Stimulated activated CD4-positive, alpha-beta T cell treated with anti-CD3 and anti-CD28 coated beads, Interleukin-2, amount 100 ng/mL, for 48 hours (primary cell): ENCODE measurements at regions not wholly inside any gene's neighbourhood (a gene's known extent, or its start where the extent isn't known, plus 50 kb on each side); places are given as distances from the start of the nearest gene placed in this dataset.
"Not testable (repeated sequence)": the region's sequence is repeated elsewhere in the genome, so short reads cannot be mapped to it uniquely, and the experiment has no call there.

Source experiments
- DNase-seq, 2 donors: peaks; one replicate each; pipeline ENCODE4 v3.0.0-alpha.2; 2020

DNA sequence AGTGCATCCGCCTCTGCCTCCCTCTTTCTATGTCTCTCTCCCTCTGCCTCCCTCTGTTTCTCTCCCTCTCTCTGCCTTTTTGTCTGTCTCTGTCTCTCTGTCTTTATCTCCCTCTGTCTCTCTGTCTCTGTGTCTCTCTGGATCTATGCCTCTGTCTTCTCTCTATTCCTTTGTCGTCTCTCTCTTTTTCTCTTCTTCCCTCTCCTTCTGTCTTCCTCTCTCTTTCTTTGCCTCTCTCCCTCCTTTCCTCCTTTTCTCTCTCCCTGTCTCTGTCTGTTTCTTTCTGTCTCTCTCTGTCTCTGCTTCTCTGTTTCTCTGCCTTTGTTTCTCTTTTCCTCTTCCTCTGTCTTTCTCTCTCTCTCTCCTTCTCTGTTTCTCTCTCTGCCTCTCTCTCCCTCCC is 678.8 kb upstream of the NRP1 start:
- DNase-seq: no peak

DNA sequence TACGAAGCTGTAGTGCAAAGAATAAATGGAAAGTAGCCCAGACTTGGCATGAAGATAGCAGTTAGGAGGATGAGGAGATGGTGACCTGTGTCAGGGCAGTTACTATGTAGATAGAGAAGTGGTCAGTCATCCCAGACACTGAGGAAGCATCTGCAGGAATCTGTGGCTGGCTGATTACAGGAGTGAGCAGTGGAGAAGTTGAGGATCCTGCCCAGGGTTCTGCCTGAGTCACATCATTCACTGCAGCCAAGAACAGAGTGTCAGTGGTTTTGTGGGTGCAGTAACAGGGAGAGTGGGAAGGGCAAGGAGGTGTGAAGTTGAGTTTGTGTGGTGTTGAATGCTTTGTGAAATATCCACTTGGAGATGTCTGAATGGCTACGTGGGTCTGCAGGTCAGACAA is 676.4 kb upstream of the NRP1 start:
- DNase-seq: no peak

DNA sequence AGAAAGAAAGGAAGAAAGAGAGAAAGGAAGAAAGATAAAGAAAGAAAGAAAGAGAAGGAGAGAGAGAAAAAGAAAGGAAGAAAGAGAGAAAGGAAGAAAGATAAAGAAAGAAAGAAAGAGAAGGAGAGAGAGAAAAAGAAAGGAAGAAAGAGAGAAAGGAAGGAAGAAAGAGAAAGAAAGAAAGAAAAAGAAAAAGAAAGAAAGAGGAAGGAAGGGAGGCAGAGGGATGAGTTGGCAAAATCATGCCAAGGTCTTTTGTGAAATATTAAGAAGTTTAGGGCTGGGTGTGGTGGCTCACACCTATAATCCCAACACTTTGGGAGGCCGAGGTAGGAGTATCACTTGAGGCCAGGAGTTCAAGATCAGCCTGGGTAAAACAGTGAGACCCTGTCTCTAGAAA is 675.8 kb upstream of the NRP1 start:
- DNase-seq: not testable (repeated sequence)

DNA sequence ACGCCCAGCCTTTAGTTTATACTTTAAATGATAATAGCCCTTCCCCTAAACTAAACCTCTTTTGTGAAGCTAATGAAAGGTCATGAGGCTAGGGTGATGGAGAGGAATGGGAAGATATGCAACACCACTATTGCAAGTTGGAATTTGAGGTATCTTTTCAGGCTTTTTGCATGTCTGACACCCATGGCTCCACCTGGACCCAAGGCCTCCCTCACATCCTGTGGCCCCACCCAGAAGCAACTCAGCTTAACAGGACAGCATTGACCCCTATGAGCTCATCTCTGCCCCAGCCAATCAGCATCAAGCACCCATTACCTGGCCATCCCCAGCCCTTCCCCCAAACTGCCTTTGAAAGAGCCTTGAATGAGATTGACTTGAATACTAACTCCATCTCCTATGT is 674.2 kb upstream of the NRP1 start:
- DNase-seq: no peak

DNA sequence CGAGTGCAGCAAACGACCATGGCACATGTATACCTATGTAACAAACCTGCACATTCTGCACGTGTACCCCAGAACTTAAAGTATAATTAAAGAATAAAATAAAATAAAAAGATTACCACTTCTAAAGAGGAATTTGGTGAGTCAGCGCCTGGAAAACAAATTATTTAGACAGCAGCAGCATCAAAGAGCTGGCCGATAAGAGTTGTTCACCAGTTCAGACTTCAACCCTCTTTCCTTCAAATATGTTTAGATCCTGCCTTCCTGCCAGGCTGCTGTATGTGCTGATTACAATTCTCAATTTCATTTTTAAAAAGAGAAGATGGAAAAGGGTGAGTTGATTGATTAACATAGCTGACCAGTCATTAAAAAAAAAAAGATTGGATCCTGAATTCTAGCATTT is 672.0 kb upstream of the NRP1 start:
- DNase-seq: no peak

DNA sequence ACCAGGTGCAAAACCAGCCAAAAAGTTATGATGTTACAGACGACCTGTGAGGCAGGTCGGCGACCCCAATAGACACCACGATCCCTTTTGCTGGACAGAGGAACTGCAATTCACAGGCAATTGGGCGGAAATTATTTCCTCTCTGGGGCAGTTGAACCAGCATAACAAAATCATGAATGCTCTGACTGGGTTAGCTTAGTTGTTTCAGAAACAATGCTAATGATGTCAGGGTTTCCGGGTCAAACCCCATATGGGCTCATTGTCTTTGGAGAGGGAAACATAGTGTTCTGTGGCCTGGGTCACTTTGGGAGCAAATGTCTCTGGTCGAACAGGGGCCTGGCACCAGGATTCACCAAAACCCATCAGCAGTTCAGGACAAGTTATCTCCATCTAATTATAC is 669.1 kb upstream of the NRP1 start:
- DNase-seq: no peak

GRCh38 chr10:34002896-34003295 is 668.4 kb upstream of the NRP1 start:
- DNase-seq: no peak

DNA sequence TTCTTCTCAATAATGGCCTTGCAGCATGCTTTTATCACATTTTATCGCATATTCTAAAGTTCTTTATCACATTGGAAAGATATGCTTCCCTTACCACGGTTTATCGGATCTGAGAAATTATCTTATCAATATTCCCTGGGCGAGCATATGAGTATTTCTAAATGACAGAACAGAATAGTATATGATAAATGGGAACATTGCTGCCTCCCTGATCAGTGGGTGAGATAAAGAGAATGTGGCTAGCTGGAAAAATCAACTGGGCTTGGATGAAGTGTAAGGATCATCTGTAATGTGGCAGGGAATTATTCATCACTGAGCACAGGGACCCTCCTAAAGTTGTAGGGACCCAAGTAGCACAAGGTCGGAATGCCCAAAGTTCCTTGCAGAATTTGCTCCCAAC is 667.4 kb upstream of the NRP1 start:
- no peak for DNase-seq

- no peak for DNase-seq
Measured at GRCh38 chr10:34001087-34001580, 666.7 kb upstream of the NRP1 start.

- no peak for DNase-seq
Measured at GRCh38 chr10:33993917-33994316, 659.5 kb upstream of the NRP1 start.

DNA sequence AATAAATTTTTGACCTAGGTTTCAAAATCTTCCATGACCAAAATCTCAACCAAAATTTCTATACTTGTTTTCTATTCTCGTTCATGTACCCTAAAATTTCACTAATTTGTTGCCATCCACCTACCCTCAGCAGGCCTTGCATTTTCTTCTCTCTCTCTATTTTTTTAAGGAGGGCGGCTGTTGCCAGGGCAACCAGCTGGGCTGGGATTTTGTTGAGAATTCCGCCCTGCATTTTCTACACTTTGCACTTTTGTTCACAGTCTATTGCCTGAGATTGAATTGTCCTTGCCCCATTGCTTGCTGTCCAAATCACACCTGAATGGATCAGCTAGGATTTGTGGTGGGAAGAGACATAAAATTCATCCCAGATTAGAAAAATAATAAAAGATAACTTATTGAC is 657.5 kb upstream of the NRP1 start:
- DNase-seq: no peak

DNA sequence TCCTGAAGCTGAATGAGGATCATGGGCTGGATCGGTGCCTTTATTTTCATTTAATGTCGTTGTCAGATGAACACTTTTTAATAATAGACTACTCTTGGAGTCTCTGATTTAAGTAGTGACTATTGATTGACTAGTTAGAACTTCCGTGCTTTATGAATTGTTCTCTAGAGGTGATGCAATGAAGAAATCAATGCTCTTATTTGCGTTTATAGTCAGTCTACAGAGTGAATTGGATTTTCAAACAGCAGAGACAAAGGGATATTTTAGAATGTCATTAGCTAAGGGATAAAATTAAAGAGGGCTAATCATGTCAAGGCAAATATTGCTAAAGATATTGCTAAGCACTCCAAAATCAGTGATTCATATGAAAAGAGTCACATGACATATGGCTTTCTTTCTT is 652.0 kb upstream of the NRP1 start:
- DNase-seq: no peak

- no peak for DNase-seq
Measured at GRCh38 chr10:33986016-33986415, 651.5 kb upstream of the NRP1 start.

- no peak for DNase-seq
Measured at GRCh38 chr10:33982995-33983394, 648.5 kb upstream of the NRP1 start.

- DNase-seq: no peak
Measured at GRCh38 chr10:33981301-33981700, 646.8 kb upstream of the NRP1 start.

GRCh38 chr10:33979195-33979594 is 644.7 kb upstream of the NRP1 start:
- no peak for DNase-seq

GRCh38 chr10:33975481-33975880 is 641.0 kb upstream of the NRP1 start:
- DNase-seq: no peak

GRCh38 chr10:33974976-33975478 is 640.6 kb upstream of the NRP1 start:
- no peak for DNase-seq

DNA sequence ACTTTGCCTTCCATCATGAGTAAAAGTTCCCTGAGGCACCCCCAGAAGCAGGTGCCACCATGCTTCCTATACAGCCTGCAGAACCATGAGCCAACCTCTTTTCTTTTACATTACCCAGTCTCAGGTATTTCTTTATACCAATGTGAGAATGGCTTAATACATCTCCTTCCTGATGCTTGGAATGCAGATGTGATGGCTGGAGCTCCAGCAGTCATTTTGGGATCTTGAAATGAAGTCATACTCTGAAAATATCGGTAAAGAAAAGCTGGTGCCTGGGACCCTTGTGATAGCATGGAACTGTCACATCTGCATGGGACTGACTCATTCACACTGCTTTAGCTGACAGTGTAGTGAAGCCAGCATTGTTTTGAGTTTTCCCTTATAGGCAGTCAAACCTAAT is 634.5 kb upstream of the NRP1 start:
- DNase-seq: no peak

- no peak for DNase-seq
Measured at GRCh38 chr10:33967606-33968120, 633.2 kb upstream of the NRP1 start.

DNA sequence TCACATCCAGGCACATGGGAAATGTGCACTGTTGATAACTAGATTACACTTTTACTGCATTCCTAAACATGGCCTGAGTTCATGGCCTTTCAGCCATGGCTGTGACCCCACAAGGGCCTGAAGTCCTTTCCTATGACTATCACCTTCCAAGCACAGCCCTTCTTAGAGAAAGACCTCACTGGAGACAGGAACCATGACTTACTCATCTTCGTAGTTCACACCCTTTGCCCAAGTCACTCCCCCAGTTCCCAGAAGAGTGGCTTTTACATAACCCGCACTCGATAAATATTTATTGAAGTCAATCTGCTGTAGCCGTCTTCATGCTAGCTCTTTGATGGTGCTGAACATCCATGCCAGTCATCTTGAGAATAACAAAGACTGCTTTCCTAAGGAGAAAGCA is 632.5 kb upstream of the NRP1 start:
- DNase-seq: no peak

GRCh38 chr10:33965795-33966581 is 631.5 kb upstream of the NRP1 start:
- no peak for DNase-seq

- DNase-seq: no peak
Measured at GRCh38 chr10:33963729-33964128, 629.3 kb upstream of the NRP1 start.

DNA sequence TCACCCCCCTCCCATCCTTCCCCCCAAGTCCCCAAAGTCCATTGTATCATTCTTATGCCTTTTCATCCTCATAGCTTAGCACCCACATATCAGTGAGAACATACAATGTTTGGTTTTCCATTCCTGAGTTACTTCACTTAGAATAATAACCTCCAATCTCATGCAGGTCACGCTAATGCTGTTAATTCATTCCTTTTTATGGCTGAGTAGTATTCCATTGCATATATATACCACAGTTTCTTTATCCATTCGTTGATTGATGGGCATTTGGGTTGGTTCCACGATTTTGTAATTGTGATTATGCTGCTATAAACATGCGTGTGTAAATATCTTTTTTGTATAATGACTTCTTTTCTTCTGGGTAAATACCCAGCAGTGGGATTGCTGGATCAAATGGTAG is 621.9 kb upstream of the NRP1 start:
- not testable (repeated sequence) for DNase-seq

DNA sequence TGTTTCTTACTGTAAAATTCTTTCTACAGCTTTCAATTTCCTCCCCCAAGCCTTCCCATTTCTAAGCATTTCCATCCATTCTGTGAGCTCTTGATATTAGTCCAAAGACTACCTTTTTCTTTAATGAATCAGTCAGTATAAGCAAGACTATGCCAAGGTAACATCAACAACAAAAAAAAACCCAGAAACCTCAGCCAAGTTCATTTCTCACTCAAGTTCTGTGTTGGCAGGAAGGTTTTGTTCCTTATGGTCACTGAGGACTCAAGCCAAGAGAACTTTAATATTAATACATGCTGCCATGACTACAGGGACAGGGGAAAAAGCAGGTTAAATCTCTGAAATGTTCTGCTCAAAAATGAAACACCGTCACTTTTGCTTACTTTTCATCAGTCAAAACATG is 621.2 kb upstream of the NRP1 start:
- DNase-seq: no peak
